ENCODE measurements at regions not wholly inside any gene's neighbourhood (a gene's known extent, or its start where the extent isn't known, plus 50 kb on each side); places are given as distances from the start of the nearest gene placed in this dataset.

GRCh38 chr9:109861499-109861898 lies 81.5 kb downstream of the PALM2AKAP2 start:
- intact Hi-C loops (cut with DNase I), result no loop called here
- Histone ChIP-seq H3K9me3 (no peaks in the 10 kb centered on the region), H3K27ac (no peak overlapping the region), H3K27me3 (peaks cover 5% of the 10 kb centered on the region), H3K36me3 (no peaks in the 10 kb centered on the region), H3K4me3 (no peak overlapping the region), H3K4me1 (peaks cover 11% of the 10 kb centered on the region)
- DNase-seq, result no peak
- no peak for ATAC-seq
- no peak for TF ChIP-seq CTCF (IDR thresholded peaks at IDR 0.05)

- Histone ChIP-seq H3K27ac (peak overlapping the region; percentile 40), H3K4me3 (no peak overlapping the region), H3K9me3 (no peaks in the 10 kb centered on the region), H3K36me3 (no peaks in the 10 kb centered on the region), H3K27me3 (peaks cover 5% of the 10 kb centered on the region), H3K4me1 (peaks cover 11% of the 10 kb centered on the region)
- intact Hi-C loops (cut with DNase I), result no loop called here
- DNase-seq (no peak), ATAC-seq (no peak)
- no peak for TF ChIP-seq CTCF (IDR thresholded peaks at IDR 0.05)
These were observed 81.9 kb downstream of the PALM2AKAP2 start for GRCh38 chr9:109861918-109862317.

- ATAC-seq (no peak), DNase-seq (no peak)
- intact Hi-C loops (cut with DNase I), result no loop called here
- Histone ChIP-seq H3K4me3 (no peak overlapping the region), H3K27me3 (peaks cover 5% of the 10 kb centered on the region), H3K27ac (peak overlapping the region; percentile 40), H3K36me3 (no peaks in the 10 kb centered on the region), H3K4me1 (peaks cover 11% of the 10 kb centered on the region), H3K9me3 (no peaks in the 10 kb centered on the region)
- no peak for TF ChIP-seq CTCF (IDR thresholded peaks at IDR 0.05)
These were observed 82.5 kb downstream of the PALM2AKAP2 start for GRCh38 chr9:109862452-109862851.

GRCh38 chr9:109863961-109864360 lies 84.0 kb downstream of the PALM2AKAP2 start:
- ATAC-seq (peak; percentile 17), DNase-seq (no peak)
- no peak for TF ChIP-seq CTCF (IDR thresholded peaks at IDR 0.05)
- no peak overlapping the region for H3K27ac ChIP-seq
- H3K36me3 ChIP-seq, result no peaks in the 10 kb centered on the region
- H3K27me3 ChIP-seq, result peaks cover 5% of the 10 kb centered on the region
- intact Hi-C loops (cut with DNase I), result no loop called here
- H3K4me3 ChIP-seq, result no peak overlapping the region
- peaks cover 11% of the 10 kb centered on the region for H3K4me1 ChIP-seq
- H3K9me3 ChIP-seq, result no peaks in the 10 kb centered on the region

GRCh38 chr9:109865521-109865920 lies 85.5 kb downstream of the PALM2AKAP2 start:
- ATAC-seq (no peak), DNase-seq (no peak)
- Histone ChIP-seq H3K4me1 (peaks cover 5% of the 10 kb centered on the region), H3K27me3 (peaks cover 5% of the 10 kb centered on the region), H3K4me3 (no peak overlapping the region), H3K36me3 (no peaks in the 10 kb centered on the region), H3K27ac (no peak overlapping the region), H3K9me3 (no peaks in the 10 kb centered on the region)
- no peak for TF ChIP-seq CTCF (IDR thresholded peaks at IDR 0.05)
- intact Hi-C loops (cut with DNase I), result no loop called here

GRCh38 chr9:109868207-109868606 lies 88.2 kb downstream of the PALM2AKAP2 start:
- intact Hi-C loops (cut with DNase I), result no loop called here
- Histone ChIP-seq H3K27ac (no peak overlapping the region), H3K27me3 (no peaks in the 10 kb centered on the region), H3K4me3 (no peak overlapping the region), H3K9me3 (no peaks in the 10 kb centered on the region), H3K4me1 (no peaks in the 10 kb centered on the region), H3K36me3 (no peaks in the 10 kb centered on the region)
- ATAC-seq (no peak), DNase-seq (no peak)
- no peak for TF ChIP-seq CTCF (IDR thresholded peaks at IDR 0.05)
